ENCODE measurements at regions not wholly inside any gene's neighbourhood (a gene's known extent, or its start where the extent isn't known, plus 50 kb on each side); places are given as distances from the start of the nearest gene placed in this dataset.
"Not testable (repeated sequence)": the region's sequence is repeated elsewhere in the genome, so short reads cannot be mapped to it uniquely, and the experiment has no call there.

DNA sequence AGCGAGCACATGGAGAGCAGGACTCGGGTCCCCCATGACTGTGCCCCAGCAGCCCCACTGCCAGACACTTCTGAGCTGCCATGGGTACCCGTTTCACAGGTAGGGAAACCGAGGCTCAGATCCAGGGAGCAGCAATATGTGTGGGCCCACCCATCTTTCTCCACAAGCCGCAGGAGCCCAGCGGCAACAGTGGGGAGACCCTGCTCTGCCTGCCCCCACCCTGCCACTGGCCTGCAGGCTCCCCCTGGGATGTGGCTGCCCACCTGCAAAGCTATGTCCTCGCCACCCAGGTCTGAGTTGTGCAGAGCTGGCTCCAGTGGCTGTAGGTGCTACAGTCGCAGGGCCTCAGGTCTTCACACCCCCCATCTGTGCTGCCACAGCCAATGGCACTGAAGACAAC lies 50.6 kb upstream of the C1QTNF9B start:
- DNase-seq (ENCODE audit: low read depth) = no peak
- in situ Hi-C loops (cut with HindIII; ENCODE audit: low pct_unique_long_range_greater_than_20kb, low sequenced_read_pairs) = no loop called here

- in situ Hi-C loops (cut with HindIII; ENCODE audit: low pct_unique_long_range_greater_than_20kb, low sequenced_read_pairs) = no loop called here
Observed at GRCh38 chr13:23949200-23949599, 51.9 kb upstream of the C1QTNF9B start.

GRCh38 chr13:23949736-23950135 lies 52.4 kb upstream of the C1QTNF9B start:
- in situ Hi-C loops (cut with HindIII; ENCODE audit: low pct_unique_long_range_greater_than_20kb, low sequenced_read_pairs) = no loop called here
- no peak for DNase-seq (ENCODE audit: low read depth)

More at GRCh38 chr13:23949200-23949599, 51.9 kb upstream of the C1QTNF9B start:
- DNase-seq (ENCODE audit: low read depth) = no peak

- in situ Hi-C loops (cut with HindIII; ENCODE audit: low pct_unique_long_range_greater_than_20kb, low sequenced_read_pairs) = no loop called here
- no peak for DNase-seq (ENCODE audit: low read depth)
Observed at GRCh38 chr13:23950736-23951510, 53.6 kb upstream of the C1QTNF9B start.

DNA sequence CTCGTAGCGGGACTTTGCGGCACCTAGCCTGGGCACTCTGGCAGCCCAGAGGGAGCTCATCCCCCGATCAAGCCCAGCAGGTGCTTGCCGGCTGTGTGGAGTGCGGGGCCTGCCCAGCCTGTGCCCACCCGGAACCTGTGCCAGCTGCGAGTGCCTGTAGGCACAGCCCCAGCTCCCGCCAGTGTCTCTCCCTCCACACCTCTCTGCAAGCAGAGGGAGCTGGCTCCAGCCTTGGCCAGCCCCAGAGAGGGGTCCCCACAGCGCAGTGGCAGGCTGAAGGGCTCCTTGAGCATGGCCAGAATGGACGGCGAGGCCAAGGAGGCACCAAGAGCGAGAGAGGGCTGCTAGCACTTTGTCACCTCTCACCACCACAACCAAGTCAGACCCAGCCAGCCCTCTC lies 55.5 kb upstream of the C1QTNF9B start:
- no peak for DNase-seq (ENCODE audit: low read depth)
- in situ Hi-C loops (cut with HindIII; ENCODE audit: low pct_unique_long_range_greater_than_20kb, low sequenced_read_pairs) = no loop called here

- in situ Hi-C loops (cut with HindIII; ENCODE audit: low pct_unique_long_range_greater_than_20kb, low sequenced_read_pairs) = no loop called here
- peak; percentile 75 for DNase-seq (ENCODE audit: low read depth)
Observed at GRCh38 chr13:23953860-23954512, 56.7 kb upstream of the C1QTNF9B start.

DNA sequence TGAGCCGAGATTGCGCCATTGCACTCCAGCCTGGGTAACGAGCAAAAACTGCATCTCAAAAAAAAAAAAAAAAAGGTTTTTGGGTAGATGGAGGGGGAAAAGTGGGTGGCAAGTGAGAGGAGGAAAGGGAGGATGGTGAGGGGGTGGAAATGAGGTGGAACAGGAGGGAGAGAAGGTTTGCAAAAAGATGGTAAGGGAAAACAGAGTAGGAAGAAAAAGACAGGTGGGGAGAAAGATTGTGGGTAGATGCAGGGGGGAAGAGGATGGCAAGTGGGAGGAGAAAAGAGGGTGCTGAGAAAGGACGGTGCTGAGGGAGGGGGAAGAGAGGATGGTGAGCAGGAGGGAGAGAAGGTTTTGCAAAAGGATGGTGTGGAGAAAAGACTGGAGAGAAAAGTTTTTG lies 57.8 kb upstream of the C1QTNF9B start:
- DNase-seq (ENCODE audit: low read depth) = no peak
- in situ Hi-C loops (cut with HindIII; ENCODE audit: low pct_unique_long_range_greater_than_20kb, low sequenced_read_pairs) = no loop called here

GRCh38 chr13:23956106-23956505 lies 58.8 kb upstream of the C1QTNF9B start:
- DNase-seq (ENCODE audit: low read depth) = peak; percentile 88
- in situ Hi-C loops (cut with HindIII; ENCODE audit: low pct_unique_long_range_greater_than_20kb, low sequenced_read_pairs) = no loop called here

GRCh38 chr13:23957981-23958380 lies 60.7 kb upstream of the C1QTNF9B start:
- in situ Hi-C loops (cut with HindIII; ENCODE audit: low pct_unique_long_range_greater_than_20kb, low sequenced_read_pairs) = no loop called here
- DNase-seq (ENCODE audit: low read depth) = no peak

- in situ Hi-C loops (cut with HindIII; ENCODE audit: low pct_unique_long_range_greater_than_20kb, low sequenced_read_pairs) = no loop called here
- DNase-seq (ENCODE audit: low read depth) = no peak
Observed at GRCh38 chr13:23959231-23959862, 62.0 kb upstream of the C1QTNF9B start.

- in situ Hi-C loops (cut with HindIII; ENCODE audit: low pct_unique_long_range_greater_than_20kb, low sequenced_read_pairs) = no loop called here
- DNase-seq (ENCODE audit: low read depth) = peak; percentile 32
Observed at GRCh38 chr13:23960566-23961156, 63.4 kb upstream of the C1QTNF9B start.

GRCh38 chr13:23963184-23963931 lies 66.1 kb upstream of the C1QTNF9B start:
- in situ Hi-C loops (cut with HindIII; ENCODE audit: low pct_unique_long_range_greater_than_20kb, low sequenced_read_pairs) = no loop called here
- no peak for DNase-seq (ENCODE audit: low read depth)

DNA sequence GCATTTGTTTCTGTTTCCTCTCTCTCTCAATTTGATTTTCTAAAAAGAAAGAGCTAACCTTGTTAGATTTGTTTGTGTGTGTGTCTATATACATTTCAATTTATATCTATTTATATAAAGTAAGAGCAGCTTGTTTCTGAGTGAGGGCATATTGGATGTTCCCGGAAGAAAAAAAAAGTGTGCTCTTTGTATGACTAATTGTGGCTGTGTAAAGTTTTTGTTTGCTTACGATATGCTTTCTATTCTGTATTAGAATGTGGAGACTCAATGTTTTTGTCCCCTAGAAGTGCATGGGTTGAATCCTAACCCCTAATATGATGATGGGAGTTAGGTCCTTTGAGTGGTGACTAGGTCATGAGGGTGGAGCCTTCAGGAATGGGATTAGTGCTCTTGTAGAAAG lies 66.6 kb upstream of the C1QTNF9B start:
- no peak for DNase-seq (ENCODE audit: low read depth)
- in situ Hi-C loops (cut with HindIII; ENCODE audit: low pct_unique_long_range_greater_than_20kb, low sequenced_read_pairs) = no loop called here

- DNase-seq (ENCODE audit: low read depth) = no peak
- in situ Hi-C loops (cut with HindIII; ENCODE audit: low pct_unique_long_range_greater_than_20kb, low sequenced_read_pairs) = no loop called here
Observed at GRCh38 chr13:23965346-23965745, 68.0 kb upstream of the C1QTNF9B start.

DNA sequence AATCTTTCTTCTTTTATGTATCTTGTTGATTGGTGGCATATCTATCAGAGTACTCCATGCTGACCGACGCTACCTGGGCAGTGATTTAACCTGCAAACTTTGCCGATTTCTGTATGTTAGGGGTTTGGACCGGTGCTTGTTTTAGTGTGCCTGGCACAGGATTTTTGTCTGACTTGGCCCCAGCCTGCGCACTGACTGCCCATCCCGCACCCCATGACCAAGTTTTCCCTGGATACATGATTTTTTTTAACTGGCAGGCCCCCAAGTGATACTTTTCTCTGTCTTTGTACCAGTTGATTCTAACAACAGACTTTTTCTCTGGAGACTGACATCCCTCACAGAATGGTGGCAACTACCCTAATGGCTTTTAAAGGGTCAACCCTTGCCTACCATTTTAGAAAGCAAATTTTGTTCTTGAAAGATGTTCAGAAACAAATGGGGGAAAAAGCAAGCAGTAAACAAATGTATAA lies 69.0 kb upstream of the C1QTNF9B start:
- in situ Hi-C loops (cut with HindIII; ENCODE audit: low pct_unique_long_range_greater_than_20kb, low sequenced_read_pairs) = no loop called here
- DNase-seq (ENCODE audit: low read depth) = no peak

GRCh38 chr13:23966691-23967615 lies 69.7 kb upstream of the C1QTNF9B start:
- no peak for DNase-seq (ENCODE audit: low read depth)
- in situ Hi-C loops (cut with HindIII; ENCODE audit: low pct_unique_long_range_greater_than_20kb, low sequenced_read_pairs) = no loop called here

DNA sequence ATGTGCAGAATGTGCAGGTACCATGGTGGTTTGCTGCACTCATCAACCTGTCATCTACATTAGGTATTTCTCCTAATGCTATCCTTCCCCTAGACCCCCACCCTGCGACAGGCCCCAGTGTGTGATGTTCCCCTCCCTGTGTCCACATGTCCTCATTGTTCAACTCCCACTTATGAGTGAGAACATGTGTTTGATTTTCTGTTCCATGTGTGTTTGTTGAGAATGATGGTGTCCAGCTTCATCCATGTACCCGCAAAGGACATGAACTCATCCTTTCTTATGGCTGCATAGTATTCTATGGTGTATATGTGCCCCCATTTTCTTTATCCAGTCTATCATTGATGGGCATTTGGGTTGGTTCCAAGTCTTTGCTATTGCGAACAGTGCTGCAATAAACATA lies 70.5 kb upstream of the C1QTNF9B start:
- in situ Hi-C loops (cut with HindIII; ENCODE audit: low pct_unique_long_range_greater_than_20kb, low sequenced_read_pairs); DNase-seq (ENCODE audit: low read depth): not testable (repeated sequence)
